ENCODE measurements at regions not wholly inside any gene's neighbourhood (a gene's known extent, or its start where the extent isn't known, plus 50 kb on each side); places are given as distances from the start of the nearest gene placed in this dataset.

- no peak for DNase-seq (ENCODE audit: extremely low spot score)
- TF ChIP-seq HDGF (IDR thresholded peaks at IDR 0.05; ENCODE audit: borderline replicate concordance), result no peak
- no peak for TF ChIP-seq FOXK2 (IDR thresholded peaks at IDR 0.05)
- TF ChIP-seq, protein P1, sequence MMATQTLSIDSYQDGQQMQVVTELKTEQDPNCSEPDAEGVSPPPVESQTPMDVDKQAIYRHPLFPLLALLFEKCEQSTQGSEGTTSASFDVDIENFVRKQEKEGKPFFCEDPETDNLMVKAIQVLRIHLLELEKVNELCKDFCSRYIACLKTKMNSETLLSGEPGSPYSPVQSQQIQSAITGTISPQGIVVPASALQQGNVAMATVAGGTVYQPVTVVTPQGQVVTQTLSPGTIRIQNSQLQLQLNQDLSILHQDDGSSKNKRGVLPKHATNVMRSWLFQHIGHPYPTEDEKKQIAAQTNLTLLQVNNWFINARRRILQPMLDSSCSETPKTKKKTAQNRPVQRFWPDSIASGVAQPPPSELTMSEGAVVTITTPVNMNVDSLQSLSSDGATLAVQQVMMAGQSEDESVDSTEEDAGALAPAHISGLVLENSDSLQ (IDR thresholded peaks at IDR 0.05), result no peak
- no peak for TF ChIP-seq CTBP1 (IDR thresholded peaks at IDR 0.05; ENCODE audit: borderline replicate concordance)
- TF ChIP-seq LEF1 (IDR thresholded peaks at IDR 0.05; ENCODE audit: borderline replicate concordance), result no peak
- TF ChIP-seq BHLHE40 (IDR thresholded peaks at IDR 0.05; ENCODE audit: borderline replicate concordance), result no peak
- TF ChIP-seq ZNF384 (IDR thresholded peaks at IDR 0.05), result no peak
- no peak for TF ChIP-seq L3MBTL2 (conservative IDR thresholded peaks at IDR 0.05)
- TF ChIP-seq SUZ12 (IDR thresholded peaks at IDR 0.05), result no peak
- no peak for TF ChIP-seq ELF4 (IDR thresholded peaks at IDR 0.05)
- no peak for TF ChIP-seq ARNT (IDR thresholded peaks at IDR 0.05)
- TF ChIP-seq NFRKB (IDR thresholded peaks at IDR 0.05), result no peak
- POLR2A ChIA-PET, result interaction anchor here (0.6 kb wide), 1 partner anchor 124 kb away, joined by 3 read pairs; no protein-coding TSS in a partner anchor
- CTCF ChIA-PET, result interaction anchor here (0.6 to 2.4 kb wide), 3 partner anchors 20 to 1876 kb away, joined by 3 to 8 read pairs (median 3); no protein-coding TSS in a partner anchor
Observed at GRCh38 chr15:68525815-68526214, 53.0 kb upstream of the CORO2B start.

- ChIA-PET CTCF (interaction anchor here (0.6 to 2.4 kb wide), 3 partner anchors 20 to 1876 kb away, joined by 3 to 8 read pairs (median 3); no protein-coding TSS in a partner anchor), POLR2A (no interaction called here)
- DNase-seq (ENCODE audit: extremely low spot score), result no peak
- TF ChIP-seq SP1 (IDR thresholded peaks at IDR 0.05), result no peak
- no peak for TF ChIP-seq ELF4 (IDR thresholded peaks at IDR 0.05)
- no peak for TF ChIP-seq L3MBTL2 (conservative IDR thresholded peaks at IDR 0.05)
- TF ChIP-seq, protein P1 (IDR thresholded peaks at IDR 0.05), result no peak
- no peak for TF ChIP-seq BHLHE40 (IDR thresholded peaks at IDR 0.05; ENCODE audit: borderline replicate concordance)
- no peak for TF ChIP-seq FOXM1 (IDR thresholded peaks at IDR 0.05; ENCODE audit: borderline replicate concordance)
- TF ChIP-seq TARDBP (IDR thresholded peaks at IDR 0.05), result no peak
Observed at GRCh38 chr15:68526269-68526668, 52.5 kb upstream of the CORO2B start.

- DNase-seq (ENCODE audit: extremely low spot score), result no peak
- TF ChIP-seq TARDBP (IDR thresholded peaks at IDR 0.05), result no peak
- TF ChIP-seq BHLHE40 (IDR thresholded peaks at IDR 0.05; ENCODE audit: borderline replicate concordance), result no peak
- TF ChIP-seq, protein P1 (IDR thresholded peaks at IDR 0.05), result no peak
- no peak for TF ChIP-seq L3MBTL2 (conservative IDR thresholded peaks at IDR 0.05)
- TF ChIP-seq SP1 (IDR thresholded peaks at IDR 0.05), result no peak
- TF ChIP-seq ELF4 (IDR thresholded peaks at IDR 0.05), result no peak
- no peak for TF ChIP-seq ZNF384 (IDR thresholded peaks at IDR 0.05)
- no peak for TF ChIP-seq NFRKB (IDR thresholded peaks at IDR 0.05)
- no peak for TF ChIP-seq FOXA1 (IDR thresholded peaks at IDR 0.05)
- TF ChIP-seq CTBP1 (IDR thresholded peaks at IDR 0.05; ENCODE audit: borderline replicate concordance), result no peak
- no peak for TF ChIP-seq FOXK2 (IDR thresholded peaks at IDR 0.05)
- no peak for TF ChIP-seq FOXM1 (IDR thresholded peaks at IDR 0.05; ENCODE audit: borderline replicate concordance)
- no peak for TF ChIP-seq HDGF (IDR thresholded peaks at IDR 0.05; ENCODE audit: borderline replicate concordance)
- TF ChIP-seq LEF1 (IDR thresholded peaks at IDR 0.05; ENCODE audit: borderline replicate concordance), result no peak
- no peak for TF ChIP-seq ARNT (IDR thresholded peaks at IDR 0.05)
- no peak for TF ChIP-seq SUZ12 (IDR thresholded peaks at IDR 0.05)
- ChIA-PET POLR2A (no interaction called here), CTCF (interaction anchor here (0.8 to 2.4 kb wide), 2 partner anchors 23 to 198 kb away, joined by 3 to 8 read pairs; no protein-coding TSS in a partner anchor)
Observed at GRCh38 chr15:68526784-68527183, 52.0 kb upstream of the CORO2B start.

DNA sequence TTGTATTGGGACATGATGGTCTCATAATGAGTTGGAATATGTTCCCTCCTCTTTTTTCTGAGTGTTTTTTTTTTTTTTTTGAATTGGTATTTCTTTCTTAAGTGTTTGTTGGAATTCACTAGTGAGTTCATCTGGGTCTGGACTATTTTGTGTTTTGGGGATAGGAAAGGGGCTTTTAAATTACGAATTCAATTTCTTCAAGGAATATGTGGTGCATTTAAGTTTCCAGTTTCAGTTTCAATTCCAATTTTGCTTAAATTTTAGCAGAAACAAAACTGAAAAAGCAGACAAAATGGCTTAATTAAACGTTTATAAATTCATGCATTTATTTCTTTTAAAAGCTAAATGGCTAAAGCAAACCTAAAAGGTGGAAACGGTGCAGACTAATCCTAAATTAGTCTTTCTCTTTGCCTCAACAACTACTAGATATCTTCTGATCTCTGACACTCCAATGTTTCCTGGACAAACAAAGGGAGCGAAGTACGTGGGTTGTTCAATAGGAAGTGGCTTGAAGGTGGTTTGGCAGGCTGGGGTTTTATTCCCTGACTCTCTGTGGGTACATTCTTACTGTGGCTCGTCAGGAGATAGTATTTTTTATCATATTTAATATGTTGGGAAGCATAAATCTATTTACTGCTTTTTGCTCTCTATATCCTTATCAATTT is 50.0 kb upstream of the CORO2B start:
- POLR2A ChIA-PET, result no interaction called here
- TF ChIP-seq LEF1 (IDR thresholded peaks at IDR 0.05; ENCODE audit: borderline replicate concordance) (no peak), HDGF (IDR thresholded peaks at IDR 0.05; ENCODE audit: borderline replicate concordance) (no peak), FOXA1 (IDR thresholded peaks at IDR 0.05) (no peak), ZNF384 (IDR thresholded peaks at IDR 0.05) (no peak), SP1 (IDR thresholded peaks at IDR 0.05) (no peak), FOXK2 (IDR thresholded peaks at IDR 0.05) (no peak), ARNT (IDR thresholded peaks at IDR 0.05) (no peak), FOXM1 (IDR thresholded peaks at IDR 0.05; ENCODE audit: borderline replicate concordance) (no peak), L3MBTL2 (conservative IDR thresholded peaks at IDR 0.05) (no peak), CTBP1 (IDR thresholded peaks at IDR 0.05; ENCODE audit: borderline replicate concordance) (no peak), ELF4 (IDR thresholded peaks at IDR 0.05) (no peak), NFRKB (IDR thresholded peaks at IDR 0.05) (no peak), TARDBP (IDR thresholded peaks at IDR 0.05) (no peak), SUZ12 (IDR thresholded peaks at IDR 0.05) (no peak), BHLHE40 (IDR thresholded peaks at IDR 0.05; ENCODE audit: borderline replicate concordance) (no peak)
- TF ChIP-seq, protein P1 (IDR thresholded peaks at IDR 0.05), result no peak
- CTCF ChIA-PET, result no interaction called here
- DNase-seq (ENCODE audit: extremely low spot score), result no peak
